Erythroblast (primary cell): ENCODE measurements at regions not wholly inside any gene's neighbourhood (a gene's known extent, or its start where the extent isn't known, plus 50 kb on each side); places are given as distances from the start of the nearest gene placed in this dataset.

Source experiments
- GATA1 ChIP-seq: IDR thresholded peaks from 2 replicates; pipeline ENCODE4 v1.6.1; 2011; ENCODE audit warnings: low read depth, mild to moderate bottlenecking, control low read depth, low read length, moderate library complexity
- POLR2A ChIP-seq: IDR thresholded peaks from 2 replicates; pipeline ENCODE4 v1.6.1; 2011; ENCODE audit warnings: mild to moderate bottlenecking, low read length

DNA sequence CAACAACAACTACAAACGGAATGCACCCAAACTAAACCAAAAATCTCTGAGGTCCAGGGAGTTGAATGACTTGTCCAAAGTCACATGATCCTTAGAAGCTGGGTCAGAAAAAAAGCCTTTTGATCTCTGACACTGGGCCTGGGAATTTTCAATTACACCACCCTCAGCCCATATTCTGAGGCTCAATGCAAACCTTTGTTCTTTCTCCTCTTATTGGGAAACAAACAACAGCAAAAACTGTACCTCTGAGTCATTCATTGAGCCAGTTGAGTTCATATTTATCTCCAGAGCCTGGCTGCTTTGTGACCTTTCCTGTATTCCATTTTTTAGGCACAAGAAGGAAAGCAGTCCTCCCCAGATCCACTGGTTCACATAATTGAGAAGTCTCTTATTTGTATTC, 51.2 kb upstream of the SORCS1 start:
- TF ChIP-seq POLR2A = no peak
- TF ChIP-seq GATA1 = no peak
